CD4-positive, alpha-beta T cell treated with Interleukin-17A for 1 hour (primary cell): ENCODE measurements at regions not wholly inside any gene's neighbourhood (a gene's known extent, or its start where the extent isn't known, plus 50 kb on each side); places are given as distances from the start of the nearest gene placed in this dataset.
"Not testable (repeated sequence)": the region's sequence is repeated elsewhere in the genome, so short reads cannot be mapped to it uniquely, and the experiment has no call there.

Source experiments
- DNase-seq: peaks from one replicate; pipeline ENCODE4 v3.0.0-alpha.2; 2020

- DNase-seq: not testable (repeated sequence)
Measured at GRCh38 chr1:60913708-60914107, 168.7 kb upstream of the NFIA start.

- no peak for DNase-seq
Measured at GRCh38 chr1:60913039-60913438, 169.3 kb upstream of the NFIA start.

GRCh38 chr1:60911966-60912697 lies 170.2 kb upstream of the NFIA start:
- DNase-seq: no peak

GRCh38 chr1:60908159-60908558 lies 174.2 kb upstream of the NFIA start:
- DNase-seq: no peak

- no peak for DNase-seq
Measured at GRCh38 chr1:60906526-60906925, 175.8 kb upstream of the NFIA start.

- no peak for DNase-seq
Measured at GRCh38 chr1:60906039-60906438, 176.3 kb upstream of the NFIA start.

- no peak for DNase-seq
Measured at GRCh38 chr1:60904099-60904851, 178.1 kb upstream of the NFIA start.

GRCh38 chr1:60903591-60903990 lies 178.8 kb upstream of the NFIA start:
- no peak for DNase-seq

GRCh38 chr1:60899464-60899863 lies 182.9 kb upstream of the NFIA start:
- DNase-seq: no peak

GRCh38 chr1:60898987-60899386 lies 183.4 kb upstream of the NFIA start:
- DNase-seq: no peak

GRCh38 chr1:60898413-60898812 lies 183.9 kb upstream of the NFIA start:
- DNase-seq: no peak

GRCh38 chr1:60896701-60897363 lies 185.5 kb upstream of the NFIA start:
- no peak for DNase-seq

GRCh38 chr1:60895701-60896100 lies 186.7 kb upstream of the NFIA start:
- DNase-seq: no peak

GRCh38 chr1:60895252-60895651 lies 187.1 kb upstream of the NFIA start:
- DNase-seq: no peak

- no peak for DNase-seq
Measured at GRCh38 chr1:60894741-60895140, 187.6 kb upstream of the NFIA start.

- no peak for DNase-seq
Measured at GRCh38 chr1:60894130-60894529, 188.2 kb upstream of the NFIA start.

GRCh38 chr1:60893136-60893930 lies 189.0 kb upstream of the NFIA start:
- DNase-seq: no peak

GRCh38 chr1:60891765-60892164 lies 190.6 kb upstream of the NFIA start:
- no peak for DNase-seq

- no peak for DNase-seq
Measured at GRCh38 chr1:60891281-60891680, 191.1 kb upstream of the NFIA start.

GRCh38 chr1:60890664-60891063 lies 191.7 kb upstream of the NFIA start:
- DNase-seq: no peak

- no peak for DNase-seq
Measured at GRCh38 chr1:60889709-60890108, 192.7 kb upstream of the NFIA start.

GRCh38 chr1:60888126-60888525 lies 194.2 kb upstream of the NFIA start:
- no peak for DNase-seq

GRCh38 chr1:60886793-60887331 lies 195.5 kb upstream of the NFIA start:
- no peak for DNase-seq
